ENCODE measurements at regions not wholly inside any gene's neighbourhood (a gene's known extent, or its start where the extent isn't known, plus 50 kb on each side); places are given as distances from the start of the nearest gene placed in this dataset.

DNA sequence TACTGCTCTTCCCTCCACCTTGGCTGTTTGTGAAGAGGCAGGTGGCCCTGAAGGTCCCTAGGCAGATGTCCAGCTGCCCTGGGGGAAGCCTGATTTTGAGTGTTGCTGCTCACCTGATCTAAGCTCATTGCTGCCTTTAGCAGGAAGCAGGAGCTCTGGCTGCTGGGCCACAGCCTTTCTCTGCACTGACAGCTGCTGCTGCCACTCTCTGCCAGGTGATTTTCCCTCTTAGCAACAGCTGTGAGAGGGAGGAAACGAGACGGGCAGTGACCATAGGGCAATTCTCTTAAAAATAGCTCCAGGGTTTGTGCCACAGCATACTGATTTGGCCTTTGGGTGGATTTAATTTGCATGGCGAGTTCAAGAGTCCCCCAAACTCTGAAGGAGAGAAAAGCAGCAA is 415.8 kb upstream of the SEMA6D start:
- no peaks in the 10 kb centered on the region for H3K36me3 ChIP-seq (ENCODE audit: insufficient read depth, low read length)
- H3K27ac ChIP-seq (ENCODE audit: low read depth, low read length, poor library complexity, severe bottlenecking) = no peak overlapping the region
- no peaks in the 10 kb centered on the region for H3K4me1 ChIP-seq (ENCODE audit: insufficient read depth, low read length, severe bottlenecking)

DNA sequence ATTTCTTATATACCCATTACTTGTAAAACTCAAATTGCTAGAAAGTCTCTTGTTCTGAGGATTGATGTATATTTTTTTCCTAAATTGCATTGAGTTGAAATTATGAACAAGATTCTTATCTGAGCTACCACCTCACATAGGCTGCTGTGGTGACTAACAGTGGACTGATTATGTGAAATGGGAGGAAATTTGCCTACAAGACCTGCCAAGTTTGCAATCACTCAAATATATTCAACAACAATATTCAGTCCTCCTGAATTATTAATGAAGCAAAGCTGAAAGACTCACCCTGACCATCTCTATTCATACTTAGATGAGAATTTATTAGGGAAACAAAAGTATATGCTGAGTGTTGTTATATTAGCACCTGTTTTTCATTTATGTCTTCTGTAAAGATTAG is 412.6 kb upstream of the SEMA6D start:
- no peak overlapping the region for H3K9ac ChIP-seq (ENCODE audit: low read length)
- no peaks in the 10 kb centered on the region for H3K27me3 ChIP-seq (ENCODE audit: insufficient read depth, low read length)
- TF ChIP-seq EZH2 (IDR thresholded peaks at IDR 0.05; ENCODE audit: borderline replicate concordance, low read length) = no peak
- TF ChIP-seq CTCF (IDR thresholded peaks at IDR 0.05; ENCODE audit: low read length) = no peak
- no peaks in the 10 kb centered on the region for H3F3A ChIP-seq (ENCODE audit: insufficient read depth, low read length)
- no peaks in the 10 kb centered on the region for H3K79me2 ChIP-seq (ENCODE audit: insufficient read depth, low read length)
- H3K4me3 ChIP-seq (ENCODE audit: low read depth, low read length, poor library complexity, severe bottlenecking) = no peak overlapping the region
- no peak overlapping the region for H3K27ac ChIP-seq (ENCODE audit: low read depth, low read length, poor library complexity, severe bottlenecking)
- no peak overlapping the region for H3K4me2 ChIP-seq (ENCODE audit: low read length)
- no peaks in the 10 kb centered on the region for H3K9me3 ChIP-seq (ENCODE audit: low read length)
- no peak overlapping the region for H2AFZ ChIP-seq (ENCODE audit: low read length)
- H4K20me1 ChIP-seq (ENCODE audit: insufficient read depth, low read length) = no peaks in the 10 kb centered on the region
- no peaks in the 10 kb centered on the region for H3K4me1 ChIP-seq (ENCODE audit: insufficient read depth, low read length, severe bottlenecking)
- no peaks in the 10 kb centered on the region for H3K9me2 ChIP-seq (ENCODE audit: low read depth, low read length)
- no peaks in the 10 kb centered on the region for H3K36me3 ChIP-seq (ENCODE audit: insufficient read depth, low read length)

More for the DNA sequence above, 415.8 kb upstream of the SEMA6D start:
- H3K9me2 ChIP-seq (ENCODE audit: low read depth, low read length) = no peaks in the 10 kb centered on the region
- H3F3A ChIP-seq (ENCODE audit: insufficient read depth, low read length) = no peaks in the 10 kb centered on the region
- no peak overlapping the region for H3K4me3 ChIP-seq (ENCODE audit: low read depth, low read length, poor library complexity, severe bottlenecking)
- TF ChIP-seq CTCF (IDR thresholded peaks at IDR 0.05; ENCODE audit: low read length) (no peak), EZH2 (IDR thresholded peaks at IDR 0.05; ENCODE audit: borderline replicate concordance, low read length) (no peak)
- H4K20me1 ChIP-seq (ENCODE audit: insufficient read depth, low read length) = no peaks in the 10 kb centered on the region
- H3K9ac ChIP-seq (ENCODE audit: low read length) = no peak overlapping the region
- H2AFZ ChIP-seq (ENCODE audit: low read length) = no peak overlapping the region
- H3K79me2 ChIP-seq (ENCODE audit: insufficient read depth, low read length) = no peaks in the 10 kb centered on the region
- H3K4me2 ChIP-seq (ENCODE audit: low read length) = no peak overlapping the region
- no peaks in the 10 kb centered on the region for H3K27me3 ChIP-seq (ENCODE audit: insufficient read depth, low read length)
- H3K9me3 ChIP-seq (ENCODE audit: low read length) = no peaks in the 10 kb centered on the region

DNA sequence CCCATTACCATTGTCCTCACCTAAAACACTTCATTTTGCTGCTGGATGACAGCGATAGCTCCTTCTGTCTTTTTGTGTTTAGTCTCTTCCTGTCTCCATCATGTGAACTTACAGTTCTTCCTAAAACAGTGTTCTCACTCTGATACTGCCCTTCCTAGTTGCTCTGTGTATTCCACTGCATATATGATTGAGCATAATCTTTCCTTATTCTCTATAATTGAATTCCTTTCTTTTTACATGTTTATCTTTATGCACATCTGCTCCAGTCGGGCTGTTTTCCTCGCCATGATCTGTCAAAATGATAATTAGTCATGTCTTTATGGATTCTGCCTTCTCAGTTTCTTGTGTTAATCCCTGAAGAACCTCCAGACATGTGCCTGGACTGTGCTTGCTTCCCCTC is 405.1 kb upstream of the SEMA6D start:
- Histone ChIP-seq H3K79me2 (ENCODE audit: insufficient read depth, low read length) (no peaks in the 10 kb centered on the region), H3K27ac (ENCODE audit: low read depth, low read length, poor library complexity, severe bottlenecking) (no peak overlapping the region), H3K27me3 (ENCODE audit: insufficient read depth, low read length) (no peaks in the 10 kb centered on the region), H4K20me1 (ENCODE audit: insufficient read depth, low read length) (no peaks in the 10 kb centered on the region), H3K4me3 (ENCODE audit: low read depth, low read length, poor library complexity, severe bottlenecking) (no peak overlapping the region), H3K9ac (ENCODE audit: low read length) (no peak overlapping the region), H3K9me2 (ENCODE audit: low read depth, low read length) (no peaks in the 10 kb centered on the region), H2AFZ (ENCODE audit: low read length) (no peak overlapping the region), H3K4me2 (ENCODE audit: low read length) (no peak overlapping the region), H3K4me1 (ENCODE audit: insufficient read depth, low read length, severe bottlenecking) (no peaks in the 10 kb centered on the region), H3K9me3 (ENCODE audit: low read length) (no peaks in the 10 kb centered on the region), H3K36me3 (ENCODE audit: insufficient read depth, low read length) (no peaks in the 10 kb centered on the region), H3F3A (ENCODE audit: insufficient read depth, low read length) (no peaks in the 10 kb centered on the region)
- TF ChIP-seq EZH2 (IDR thresholded peaks at IDR 0.05; ENCODE audit: borderline replicate concordance, low read length) (no peak), CTCF (IDR thresholded peaks at IDR 0.05; ENCODE audit: low read length) (no peak)
